ENCODE measurements at regions not wholly inside any gene's neighbourhood (a gene's known extent, or its start where the extent isn't known, plus 50 kb on each side); places are given as distances from the start of the nearest gene placed in this dataset.
A peak's percentile ranks its signal among the peaks of the same experiment; 100 is the strongest.

GRCh38 chr9:124108216-124108615 lies 96.6 kb downstream of the LHX2 start:
- no peaks in the 10 kb centered on the region for H3K36me3 ChIP-seq (ENCODE audit: control insufficient read depth, insufficient read depth, low read length)
- H3K4me3 Mint-ChIP-seq: no peak overlapping the region
- no peaks in the 10 kb centered on the region for H3K9me3 Mint-ChIP-seq
- DNase-seq (no peak), ATAC-seq (no peak)
- intact Hi-C loops (cut with micrococcal nuclease): no loop called here
- H3K27ac ChIP-seq (ENCODE audit: low read length): no peak overlapping the region
- H3K27me3 ChIP-seq (ENCODE audit: control insufficient read depth, insufficient read depth, low read length): peaks cover 2% of the 10 kb centered on the region
- no peaks in the 10 kb centered on the region for H3K36me3 Mint-ChIP-seq
- no peaks in the 10 kb centered on the region for H3K4me1 Mint-ChIP-seq
- H3K27me3 Mint-ChIP-seq (ENCODE audit: low read depth in 2 of 2): peaks cover 17 to 21% of the 10 kb centered on the region in 2 donors
- no peak overlapping the region for H3K4me3 ChIP-seq (ENCODE audit: low read length)
- H3K9me3 ChIP-seq (ENCODE audit: control insufficient read depth, insufficient read depth, low read length): no peaks in the 10 kb centered on the region
- WGBS (ENCODE audit: insufficient coverage): 74% methylated on average over 6 of the region's 6 CpGs
- no peak for TF ChIP-seq CTCF (IDR thresholded peaks at IDR 0.05)
- H3K27ac Mint-ChIP-seq: no peak overlapping the region
- H3K4me1 ChIP-seq (ENCODE audit: control insufficient read depth, insufficient read depth, low read length): no peaks in the 10 kb centered on the region

- H3K27me3 Mint-ChIP-seq (ENCODE audit: low read depth in 2 of 2): peaks cover 20 to 22% of the 10 kb centered on the region in 2 donors
- H3K4me1 ChIP-seq (ENCODE audit: control insufficient read depth, insufficient read depth, low read length): no peaks in the 10 kb centered on the region
- no peaks in the 10 kb centered on the region for H3K9me3 ChIP-seq (ENCODE audit: control insufficient read depth, insufficient read depth, low read length)
- no peak overlapping the region for H3K27ac Mint-ChIP-seq
- no peaks in the 10 kb centered on the region for H3K36me3 ChIP-seq (ENCODE audit: control insufficient read depth, insufficient read depth, low read length)
- no peak overlapping the region for H3K27ac ChIP-seq (ENCODE audit: low read length)
- H3K27me3 ChIP-seq (ENCODE audit: control insufficient read depth, insufficient read depth, low read length): peaks cover 2% of the 10 kb centered on the region
- TF ChIP-seq CTCF (IDR thresholded peaks at IDR 0.05): no peak
- WGBS (ENCODE audit: insufficient coverage): 39% methylated on average over 16 of the region's 16 CpGs
- DNase-seq: peak; percentile 39 to 52
- ATAC-seq: peak; percentile 71 to 82 (median 73)
- no peak overlapping the region for H3K4me3 ChIP-seq (ENCODE audit: low read length)
- intact Hi-C loops (cut with micrococcal nuclease): no loop called here
- H3K9me3 Mint-ChIP-seq: no peaks in the 10 kb centered on the region
- no peak overlapping the region for H3K4me3 Mint-ChIP-seq
- H3K36me3 Mint-ChIP-seq: no peaks in the 10 kb centered on the region
- H3K4me1 Mint-ChIP-seq: no peaks in the 10 kb centered on the region
Measured at GRCh38 chr9:124110307-124110915, 98.8 kb downstream of the LHX2 start.

- Histone ChIP-seq H3K4me3 (ENCODE audit: low read length) (no peak overlapping the region), H3K27ac (ENCODE audit: low read length) (no peak overlapping the region), H3K9me3 (ENCODE audit: control insufficient read depth, insufficient read depth, low read length) (no peaks in the 10 kb centered on the region), H3K36me3 (ENCODE audit: control insufficient read depth, insufficient read depth, low read length) (no peaks in the 10 kb centered on the region), H3K4me1 (ENCODE audit: control insufficient read depth, insufficient read depth, low read length) (no peaks in the 10 kb centered on the region), H3K27me3 (ENCODE audit: control insufficient read depth, insufficient read depth, low read length) (no peaks in the 10 kb centered on the region)
- 94% methylated on average over 7 of the region's 9 CpGs for WGBS (ENCODE audit: insufficient coverage)
- ATAC-seq: no peak
- intact Hi-C loops (cut with micrococcal nuclease): no loop called here
- Mint-ChIP-seq H3K27me3 (ENCODE audit: low read depth in 2 of 2) (peaks cover 19 to 22% of the 10 kb centered on the region in 2 donors), H3K36me3 (no peaks in the 10 kb centered on the region), H3K27ac (no peak overlapping the region), H3K4me3 (no peak overlapping the region), H3K4me1 (no peaks in the 10 kb centered on the region), H3K9me3 (peaks cover 0 to 3% of the 10 kb centered on the region in 2 donors)
- DNase-seq: no peak
- TF ChIP-seq CTCF (IDR thresholded peaks at IDR 0.05): no peak
Measured at GRCh38 chr9:124116683-124117363, 105.3 kb downstream of the LHX2 start.
